ENCODE measurements at regions not wholly inside any gene's neighbourhood (a gene's known extent, or its start where the extent isn't known, plus 50 kb on each side); places are given as distances from the start of the nearest gene placed in this dataset.

GRCh38 chr7:112970771-112971170 is 115.9 kb downstream of the GPR85 start:
- H3K36me3 ChIP-seq, result no peaks in the 10 kb centered on the region
- H3K27ac ChIP-seq, result no peak overlapping the region
- H3K4me1 ChIP-seq, result no peaks in the 10 kb centered on the region
- no peak overlapping the region for H3K4me3 ChIP-seq
- H3K27me3 ChIP-seq, result no peaks in the 10 kb centered on the region
- no peak for DNase-seq
- intact Hi-C loops (cut with DNase I; ENCODE audit: low total_unique reads), result no loop called here
- TF ChIP-seq CTCF (IDR thresholded peaks at IDR 0.05) (no peak), POLR2AphosphoS5 (IDR thresholded peaks at IDR 0.05) (no peak), POLR2A (IDR thresholded peaks at IDR 0.05) (no peak), EP300 (IDR thresholded peaks at IDR 0.05; ENCODE audit: low read depth) (no peak)
- in situ Hi-C loops (cut with MboI; ENCODE audit: low pct_ligation_motif_present in 1 of 4, low pct_unique_long_range_greater_than_20kb in 1 of 4, low sequenced_read_pairs in 3 of 4), result no loop called here
- no peaks in the 10 kb centered on the region for H3K9me3 ChIP-seq

GRCh38 chr7:112969946-112970345 is 116.7 kb downstream of the GPR85 start:
- no peak for TF ChIP-seq POLR2A (IDR thresholded peaks at IDR 0.05)
- no peak for TF ChIP-seq EP300 (IDR thresholded peaks at IDR 0.05; ENCODE audit: low read depth)
- no peak for TF ChIP-seq CTCF (IDR thresholded peaks at IDR 0.05)
- TF ChIP-seq POLR2AphosphoS5 (IDR thresholded peaks at IDR 0.05), result no peak
- Histone ChIP-seq H3K27me3 (no peaks in the 10 kb centered on the region), H3K36me3 (no peaks in the 10 kb centered on the region), H3K4me3 (no peak overlapping the region), H3K27ac (no peak overlapping the region), H3K9me3 (no peaks in the 10 kb centered on the region), H3K4me1 (no peaks in the 10 kb centered on the region)
- in situ Hi-C loops (cut with MboI; ENCODE audit: low pct_ligation_motif_present in 1 of 4, low pct_unique_long_range_greater_than_20kb in 1 of 4, low sequenced_read_pairs in 3 of 4) (no loop called here), intact Hi-C loops (cut with DNase I; ENCODE audit: low total_unique reads) (no loop called here)
- no peak for DNase-seq
- WGBS, 2 donors (ENCODE audit: low coverage in 1 of 2), result 74 to 86% methylated on average over 1 of the region's 1 CpG

GRCh38 chr7:112965506-112965905 is 121.1 kb downstream of the GPR85 start:
- in situ Hi-C loops (cut with MboI; ENCODE audit: low pct_ligation_motif_present in 1 of 4, low pct_unique_long_range_greater_than_20kb in 1 of 4, low sequenced_read_pairs in 3 of 4), result no loop called here
- Histone ChIP-seq H3K27me3 (no peaks in the 10 kb centered on the region), H3K4me1 (no peaks in the 10 kb centered on the region), H3K27ac (no peak overlapping the region), H3K36me3 (no peaks in the 10 kb centered on the region), H3K4me3 (no peak overlapping the region), H3K9me3 (no peaks in the 10 kb centered on the region)
- TF ChIP-seq POLR2AphosphoS5 (IDR thresholded peaks at IDR 0.05), result no peak
- no peak for TF ChIP-seq CTCF (IDR thresholded peaks at IDR 0.05)
- no peak for TF ChIP-seq EP300 (IDR thresholded peaks at IDR 0.05; ENCODE audit: low read depth)
- no peak for TF ChIP-seq POLR2A (IDR thresholded peaks at IDR 0.05)
- 44 to 57% methylated on average over 1 of the region's 1 CpG for WGBS, 2 donors (ENCODE audit: low coverage in 1 of 2)
- intact Hi-C loops (cut with DNase I; ENCODE audit: low total_unique reads), result no loop called here
- DNase-seq, result no peak

- DNase-seq, result no peak
- 44 to 89% methylated on average over 1 of the region's 1 CpG for WGBS, 2 donors (ENCODE audit: low coverage in 1 of 2)
- Histone ChIP-seq H3K27me3 (no peaks in the 10 kb centered on the region), H3K27ac (no peak overlapping the region), H3K4me1 (no peaks in the 10 kb centered on the region), H3K4me3 (no peak overlapping the region), H3K9me3 (no peaks in the 10 kb centered on the region), H3K36me3 (no peaks in the 10 kb centered on the region)
- in situ Hi-C loops (cut with MboI; ENCODE audit: low pct_ligation_motif_present in 1 of 4, low pct_unique_long_range_greater_than_20kb in 1 of 4, low sequenced_read_pairs in 3 of 4) (no loop called here), intact Hi-C loops (cut with DNase I; ENCODE audit: low total_unique reads) (no loop called here)
- TF ChIP-seq POLR2A (IDR thresholded peaks at IDR 0.05) (no peak), POLR2AphosphoS5 (IDR thresholded peaks at IDR 0.05) (no peak), EP300 (IDR thresholded peaks at IDR 0.05; ENCODE audit: low read depth) (no peak), CTCF (IDR thresholded peaks at IDR 0.05) (no peak)
These were observed 123.0 kb downstream of the GPR85 start for GRCh38 chr7:112963634-112964033.
